GM21360 (cell line): ENCODE measurements at regions not wholly inside any gene's neighbourhood (a gene's known extent, or its start where the extent isn't known, plus 50 kb on each side); places are given as distances from the start of the nearest gene placed in this dataset.
"Not testable (repeated sequence)": the region's sequence is repeated elsewhere in the genome, so short reads cannot be mapped to it uniquely, and the experiment has no call there.

Experiments
- ATAC-seq: cut with Tn5 transposase; IDR thresholded peaks from one replicate; pipeline ENCODE4 v1.9.1; 2021; ENCODE audit warnings: mild to moderate bottlenecking, moderate library complexity; ENCODE audit not compliant: unreplicated experiment

DNA sequence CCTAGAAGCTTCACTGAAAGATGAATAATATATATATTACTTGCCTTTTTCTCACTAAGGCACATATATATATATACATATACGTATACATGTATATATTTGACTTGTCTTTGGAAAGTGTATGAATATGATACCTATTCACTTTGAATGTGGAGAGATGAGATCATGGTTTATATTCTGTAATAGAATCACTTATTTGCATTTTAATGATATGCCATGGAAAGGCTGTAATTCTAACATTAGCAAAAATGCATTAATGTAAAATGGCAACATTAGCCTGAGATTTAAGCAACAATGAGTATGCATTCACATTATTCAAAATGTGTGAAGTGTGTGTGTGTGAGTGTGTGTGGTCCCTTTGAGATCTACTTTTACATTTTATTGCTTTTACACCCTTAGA, 54.5 kb upstream of the PRKD1 start:
- ATAC-seq = no peak

DNA sequence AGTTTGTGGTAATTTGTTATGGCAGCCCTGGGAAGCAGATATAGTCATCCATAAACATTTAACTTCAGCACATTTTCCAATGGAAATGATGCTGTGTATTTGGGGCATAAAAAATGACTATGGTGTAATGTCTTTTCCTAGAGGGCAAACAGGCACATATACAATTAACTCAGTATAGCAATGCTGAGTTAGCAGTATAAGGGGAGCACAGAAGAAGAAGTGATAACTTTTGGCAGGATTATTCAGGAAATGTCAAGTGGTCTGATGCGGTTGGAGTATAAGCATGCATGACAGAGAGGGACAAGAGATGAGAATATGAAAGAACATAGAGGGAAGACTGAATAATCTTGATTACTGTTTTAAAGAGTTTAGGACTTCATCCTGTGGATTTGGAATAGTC, 55.3 kb upstream of the PRKD1 start:
- ATAC-seq = no peak

DNA sequence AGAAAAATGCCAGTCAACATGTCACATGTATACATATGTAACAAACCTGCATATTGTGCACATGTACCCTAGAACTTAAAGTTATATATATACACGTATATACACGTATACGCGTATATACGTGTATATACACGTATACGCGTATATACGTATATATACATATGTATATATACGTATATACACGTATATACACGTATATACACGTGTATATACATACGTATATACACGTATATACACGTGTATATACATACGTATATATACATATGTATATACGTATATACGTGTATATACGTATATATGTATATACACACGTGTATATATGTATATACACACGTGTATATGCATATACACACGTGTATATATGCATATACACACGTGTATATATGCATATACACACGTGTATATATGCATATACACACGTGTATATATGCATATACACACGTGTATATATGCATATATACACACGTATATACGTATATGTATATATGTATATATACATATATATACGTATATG, 62.8 kb upstream of the PRKD1 start:
- not testable (repeated sequence) for ATAC-seq

DNA sequence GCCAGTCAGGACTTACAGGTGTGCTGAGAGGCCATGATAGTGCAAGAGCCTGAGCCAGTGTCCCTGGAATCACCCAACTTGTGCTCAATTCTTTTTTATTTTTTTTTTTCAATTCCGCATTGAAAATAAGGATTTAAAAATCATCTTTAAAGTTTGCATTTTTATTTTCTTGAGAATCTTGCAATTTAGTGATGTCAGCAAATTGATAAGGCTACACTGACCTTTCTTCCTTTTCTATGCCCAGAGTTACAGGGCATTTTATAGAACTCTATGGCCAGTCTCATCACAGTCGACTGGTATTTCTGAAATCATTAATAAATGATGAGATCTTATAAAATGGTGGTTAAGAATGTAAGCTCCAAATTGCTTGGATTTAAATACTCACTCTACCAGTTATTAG, 63.3 kb upstream of the PRKD1 start:
- ATAC-seq = no peak

DNA sequence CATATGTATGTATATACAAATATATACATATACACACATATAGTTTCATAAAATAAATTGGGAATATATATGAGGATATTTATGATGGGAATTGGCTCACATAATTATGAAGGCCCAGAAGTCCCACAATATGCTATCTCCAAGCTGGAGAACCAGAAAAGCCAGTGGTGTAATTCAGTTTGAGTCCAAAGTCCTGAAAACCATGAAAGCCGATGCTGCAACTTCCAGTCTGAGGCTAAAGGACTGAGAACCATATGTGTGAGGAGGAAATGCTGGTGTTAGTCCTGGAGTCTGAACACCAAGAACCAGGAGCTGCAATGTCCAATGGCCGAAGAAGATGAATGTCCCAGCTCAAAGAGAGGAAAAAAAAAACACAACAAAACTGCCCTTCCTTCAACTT, 65.5 kb upstream of the PRKD1 start:
- ATAC-seq = no peak

DNA sequence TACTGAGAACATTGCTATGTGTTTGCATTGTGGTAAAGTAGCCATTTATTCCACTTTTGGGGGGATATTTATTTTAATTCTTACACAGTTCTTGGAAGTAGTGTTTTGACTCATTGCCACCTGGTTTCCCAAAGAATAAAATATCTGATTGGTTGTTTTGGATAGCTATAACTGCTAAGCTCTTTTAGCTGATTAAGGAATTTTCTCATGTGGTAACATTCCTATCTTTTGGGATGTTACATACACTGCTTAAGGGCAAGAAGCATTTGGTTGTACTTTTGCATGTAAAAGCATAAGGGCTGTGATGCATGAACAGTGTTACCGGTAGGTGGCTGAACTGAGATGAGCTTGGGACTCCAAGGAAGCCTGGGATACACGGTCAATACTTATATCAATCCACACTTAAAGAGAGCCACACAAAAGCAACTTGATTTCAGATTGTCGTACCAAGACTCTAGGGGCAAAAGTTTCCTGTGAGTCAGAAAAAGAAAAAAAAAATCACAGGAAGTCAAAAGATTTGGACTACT, 71.4 kb upstream of the PRKD1 start:
- ATAC-seq = no peak

DNA sequence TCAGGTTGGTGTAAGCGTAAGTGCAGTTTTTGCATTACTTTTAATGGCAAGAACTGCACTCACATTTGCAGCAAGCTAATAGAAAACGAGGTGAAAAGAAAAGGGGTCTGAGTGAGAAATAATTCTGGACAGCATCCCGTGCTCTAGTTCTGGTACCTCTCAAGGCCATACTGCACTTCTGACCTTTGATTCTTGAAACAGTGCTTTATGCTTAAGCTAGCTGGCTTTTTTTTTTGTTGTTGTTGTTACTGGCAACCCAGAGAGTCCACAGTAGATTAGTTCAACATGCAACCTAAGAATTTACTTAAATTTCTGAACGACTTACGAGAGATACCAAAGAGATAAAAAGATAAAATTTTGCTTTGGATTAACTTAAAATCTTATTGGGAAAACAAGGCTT, 75.2 kb upstream of the PRKD1 start:
- no peak for ATAC-seq

DNA sequence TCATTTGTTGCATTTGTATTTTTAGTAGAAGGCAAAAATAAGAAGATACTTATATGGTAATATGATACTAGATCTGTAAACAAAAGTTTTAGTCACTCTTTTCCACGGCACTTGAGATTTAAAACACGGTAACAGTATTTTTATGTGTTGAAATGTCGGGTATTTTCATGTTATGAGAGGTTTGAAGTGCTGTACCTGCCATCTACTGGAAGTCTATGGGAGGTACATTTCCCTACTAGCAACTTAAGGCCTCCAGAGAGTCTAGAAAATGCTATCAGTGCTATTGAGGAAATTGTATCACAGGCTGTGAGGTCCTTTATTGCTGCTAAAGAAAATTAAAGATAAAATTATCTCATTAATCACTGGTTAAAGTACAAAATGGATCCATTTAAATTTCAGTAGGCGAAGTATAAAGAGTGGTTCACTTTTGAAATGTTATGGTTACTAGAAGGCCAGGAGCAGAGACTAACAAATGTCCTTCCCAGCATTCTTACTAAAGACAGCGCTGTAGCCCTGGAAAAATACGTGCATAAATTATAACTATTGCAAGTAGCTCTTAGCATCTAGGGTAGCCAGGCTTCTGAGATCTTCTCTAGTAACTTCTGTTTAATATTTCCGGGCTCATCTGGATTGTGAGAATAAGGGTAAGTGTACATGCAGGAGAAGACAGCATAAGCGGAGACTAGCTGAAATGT, 77.6 kb upstream of the PRKD1 start:
- ATAC-seq = no peak

DNA sequence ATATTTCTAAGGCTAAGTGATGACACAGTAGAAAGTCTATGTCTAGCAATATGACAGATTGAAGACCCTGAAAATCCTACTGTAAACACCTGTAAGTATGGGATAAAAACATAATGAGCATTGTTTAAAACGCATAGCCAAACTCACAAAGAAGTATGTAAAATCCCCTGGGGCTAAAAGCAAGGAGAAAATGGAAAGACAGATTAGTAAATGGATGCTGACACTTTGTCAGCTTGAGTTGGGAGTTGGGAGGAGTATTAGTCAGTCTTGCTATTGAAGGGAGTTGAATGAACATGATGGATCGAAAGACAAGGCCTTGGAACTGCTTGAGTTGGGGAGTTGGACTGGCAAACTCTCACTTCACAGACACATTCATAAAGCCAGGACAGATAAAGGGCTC, 79.0 kb upstream of the PRKD1 start:
- no peak for ATAC-seq

DNA sequence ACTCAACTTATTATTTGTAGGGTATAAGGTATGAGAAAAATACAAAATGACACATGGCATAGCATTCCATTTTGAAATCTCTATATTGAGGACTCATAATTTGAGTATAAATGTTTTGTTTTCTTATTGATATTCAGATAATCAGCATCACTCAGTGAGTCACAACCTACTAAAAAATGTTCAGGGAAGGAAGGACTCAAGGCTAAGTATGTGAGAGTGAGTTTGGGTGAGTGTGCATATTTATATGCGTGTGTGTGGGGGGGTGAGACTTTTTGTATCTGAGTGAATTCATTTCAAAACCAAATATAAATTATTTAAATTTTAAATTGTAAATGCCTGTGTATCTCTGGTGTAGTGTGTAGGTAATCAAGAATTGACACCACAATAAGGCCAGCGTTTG, 87.8 kb upstream of the PRKD1 start:
- ATAC-seq = no peak

DNA sequence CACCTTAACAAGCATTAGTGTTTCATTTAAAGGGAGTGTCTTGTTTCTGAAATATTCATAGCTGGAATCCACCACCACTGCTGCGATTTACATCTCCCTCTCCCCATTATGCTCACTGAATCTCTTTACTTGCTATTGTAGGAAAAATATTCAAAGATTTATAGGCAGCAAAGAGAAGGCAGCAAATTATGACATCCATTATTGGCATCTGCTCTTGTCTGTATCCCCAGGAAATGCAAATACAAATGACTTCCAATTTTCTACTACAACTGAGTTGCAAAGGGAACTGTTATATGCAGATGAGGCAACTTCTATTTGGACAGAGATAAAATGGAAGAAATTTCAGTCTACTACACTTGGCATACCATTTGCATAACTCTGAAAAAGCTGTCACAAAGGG, 88.4 kb upstream of the PRKD1 start:
- ATAC-seq = no peak

DNA sequence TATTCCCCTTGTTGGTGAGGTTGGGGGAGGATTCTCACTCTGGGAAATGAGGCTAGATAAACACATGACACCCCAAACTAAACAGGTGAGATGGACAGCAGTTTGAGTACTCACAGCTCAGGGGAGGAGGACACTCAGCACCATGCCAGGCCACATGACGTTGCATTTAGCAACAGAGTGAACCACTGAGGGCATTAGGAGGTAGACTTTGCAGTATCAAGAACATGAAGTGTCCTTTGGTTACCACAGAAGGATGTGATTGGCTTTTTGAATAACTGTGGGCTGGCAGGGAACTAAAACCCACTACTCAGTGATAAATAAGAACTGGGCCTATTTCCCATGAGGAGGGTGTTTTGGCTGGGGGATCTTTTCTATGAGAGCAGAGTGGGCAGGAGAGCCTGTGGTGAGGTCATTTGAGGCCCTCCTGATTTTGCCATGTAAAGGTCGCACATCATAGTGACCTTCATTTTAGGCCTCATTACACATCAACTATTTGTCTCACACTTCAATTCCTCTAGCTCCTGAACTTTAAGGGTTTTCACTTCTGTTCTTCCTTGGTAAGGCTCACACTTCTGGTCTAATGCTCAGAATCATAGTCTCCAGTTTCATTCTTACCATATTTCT, 89.8 kb upstream of the PRKD1 start:
- ATAC-seq = no peak

DNA sequence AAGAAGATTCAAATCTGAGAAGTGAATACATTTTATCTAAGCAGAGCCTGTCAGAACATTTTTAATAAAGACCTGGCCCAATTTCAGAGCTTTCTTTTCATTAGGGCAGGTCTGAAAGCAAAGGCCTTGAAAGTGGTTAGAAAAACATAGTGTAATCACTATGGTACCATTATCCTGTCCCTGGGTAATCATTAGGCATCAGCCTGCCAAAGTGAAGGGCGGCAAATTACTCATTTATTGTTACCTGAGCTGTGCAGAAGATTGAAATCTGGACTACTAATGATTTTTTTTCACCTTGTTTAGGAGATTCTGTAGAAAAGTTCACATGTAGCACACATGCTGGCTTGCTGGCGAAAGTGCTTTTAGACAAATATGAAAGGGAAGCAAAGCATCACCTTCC, 92.6 kb upstream of the PRKD1 start:
- ATAC-seq = no peak

DNA sequence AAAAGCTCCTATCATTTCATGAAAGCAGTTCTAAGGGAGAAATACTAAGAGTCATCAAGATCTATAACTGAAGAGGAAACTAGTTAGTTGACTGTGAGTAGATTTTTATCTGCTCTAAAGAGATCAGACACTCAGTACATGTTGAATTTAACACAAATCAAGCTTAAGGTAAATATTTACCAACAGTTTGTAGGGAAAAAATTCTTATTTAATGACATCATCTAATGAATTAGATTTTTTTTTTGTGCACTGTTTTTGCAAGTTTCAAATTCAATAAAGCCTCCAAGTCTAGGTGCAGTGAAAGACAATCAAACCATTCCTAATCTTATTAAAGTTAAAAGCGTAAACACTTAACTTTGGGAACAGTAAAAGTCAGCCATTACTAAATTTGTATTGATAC, 93.0 kb upstream of the PRKD1 start:
- ATAC-seq = no peak

DNA sequence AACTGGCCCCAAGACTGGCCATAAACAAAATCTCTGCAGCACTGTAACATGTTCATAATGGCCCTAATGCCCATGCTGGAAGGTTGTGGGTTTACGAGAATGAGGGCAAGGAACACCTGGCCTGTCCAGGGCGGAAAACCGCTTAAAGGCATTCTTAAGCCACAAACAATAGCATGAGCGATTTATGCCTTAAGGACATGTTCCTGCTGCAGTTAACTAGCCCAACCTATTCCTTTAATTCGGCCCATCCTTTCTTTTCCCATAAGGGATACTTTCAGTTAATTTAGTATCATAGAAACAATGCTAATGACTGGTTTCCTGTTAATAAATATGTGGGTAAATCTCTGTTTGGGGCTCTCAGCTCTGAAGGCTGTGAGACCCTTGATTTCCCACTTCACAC, 95.7 kb upstream of the PRKD1 start:
- ATAC-seq = not testable (repeated sequence)

DNA sequence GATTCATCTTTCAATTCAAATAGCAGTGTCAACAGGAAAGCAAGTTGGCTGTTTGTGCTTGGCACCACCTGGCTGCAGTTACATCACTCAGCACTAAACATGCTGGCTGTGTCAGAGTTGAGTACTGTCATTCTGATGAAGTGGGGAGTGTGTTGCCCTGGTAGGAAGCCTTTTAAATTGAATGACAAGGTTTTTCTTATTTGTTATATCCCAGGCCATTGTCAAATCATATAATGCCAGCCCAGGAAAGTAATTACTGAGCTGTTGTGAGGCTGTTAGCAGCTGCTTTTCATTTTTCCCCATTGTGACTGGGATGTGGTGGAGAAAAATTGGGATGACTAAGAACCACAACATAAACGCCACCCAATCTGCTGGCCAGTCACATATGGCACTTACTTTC, 106.5 kb upstream of the PRKD1 start:
- no peak for ATAC-seq

DNA sequence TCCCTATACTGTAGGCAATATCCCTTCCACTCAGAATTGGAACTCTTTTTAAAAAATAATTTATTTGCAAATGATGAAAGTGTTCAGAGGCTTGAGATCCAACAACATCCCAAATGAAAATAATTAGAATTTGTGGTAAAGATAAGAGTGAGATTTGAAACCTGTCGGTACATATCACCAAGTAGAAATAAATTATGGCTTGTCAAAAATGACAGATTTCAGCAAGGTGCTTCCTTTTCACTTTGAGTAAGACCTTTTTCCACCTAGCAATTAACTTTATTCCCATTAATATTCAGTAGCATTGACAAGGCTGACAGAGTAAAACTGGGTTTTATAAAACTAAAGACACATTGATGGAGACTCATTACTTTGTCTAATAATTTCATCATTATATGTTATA, 107.7 kb upstream of the PRKD1 start:
- no peak for ATAC-seq

DNA sequence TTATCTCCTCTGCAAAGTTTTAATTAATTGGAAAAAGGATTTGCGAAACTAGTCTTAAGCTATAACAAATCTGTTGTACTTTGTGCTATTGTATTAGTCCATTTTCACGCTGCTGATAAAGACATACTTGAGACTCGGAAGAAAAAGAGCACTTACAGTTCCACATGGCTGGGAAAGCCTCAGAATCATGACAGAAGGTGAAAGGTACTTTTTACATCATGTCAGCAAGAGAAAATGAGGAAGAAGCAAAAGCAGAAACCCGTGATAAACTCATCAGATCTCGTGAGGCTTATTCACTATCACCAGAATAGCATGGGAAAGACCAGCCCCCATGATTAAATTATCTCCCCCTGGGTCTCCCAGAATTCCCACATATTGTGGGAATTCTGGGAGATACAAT, 118.1 kb upstream of the PRKD1 start:
- ATAC-seq = no peak

DNA sequence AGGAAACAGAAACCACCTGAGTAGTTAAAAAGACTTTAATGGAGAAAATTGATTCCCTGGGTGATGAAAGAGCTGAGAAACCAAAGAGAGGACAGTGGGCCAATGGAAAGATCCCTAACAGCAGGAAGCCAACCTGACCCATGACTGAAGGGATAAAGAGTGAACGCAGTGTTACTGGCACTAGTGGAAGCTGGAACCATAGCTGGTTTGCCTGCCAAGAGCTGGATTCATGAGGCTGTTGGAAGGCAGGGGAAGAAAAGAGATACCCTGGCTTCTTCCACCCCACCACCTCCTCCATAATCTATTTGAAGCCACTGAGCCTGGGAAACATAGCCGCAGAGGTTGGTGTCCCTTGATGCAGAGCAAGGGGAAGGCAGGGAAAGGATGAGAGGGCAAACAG, 125.5 kb upstream of the PRKD1 start:
- no peak for ATAC-seq

DNA sequence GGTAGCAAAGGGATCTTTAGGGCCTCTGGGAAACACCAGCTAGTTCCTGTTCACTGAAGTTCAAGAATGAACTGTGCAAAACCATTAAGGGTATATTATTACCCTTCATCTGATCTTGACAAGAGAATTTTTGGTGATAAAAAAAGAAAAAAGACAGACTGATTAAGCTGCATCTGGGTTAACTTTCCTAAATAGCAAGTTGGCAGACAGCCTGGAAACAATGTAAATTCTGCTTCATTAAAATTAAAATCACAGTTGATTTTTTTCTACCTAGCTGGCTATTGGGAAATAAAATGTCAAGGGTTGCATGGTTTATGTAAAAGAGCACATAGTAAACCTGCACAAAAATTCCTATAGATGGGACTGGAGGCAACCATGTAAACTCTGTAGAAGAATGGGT, 126.6 kb upstream of the PRKD1 start:
- ATAC-seq = no peak

DNA sequence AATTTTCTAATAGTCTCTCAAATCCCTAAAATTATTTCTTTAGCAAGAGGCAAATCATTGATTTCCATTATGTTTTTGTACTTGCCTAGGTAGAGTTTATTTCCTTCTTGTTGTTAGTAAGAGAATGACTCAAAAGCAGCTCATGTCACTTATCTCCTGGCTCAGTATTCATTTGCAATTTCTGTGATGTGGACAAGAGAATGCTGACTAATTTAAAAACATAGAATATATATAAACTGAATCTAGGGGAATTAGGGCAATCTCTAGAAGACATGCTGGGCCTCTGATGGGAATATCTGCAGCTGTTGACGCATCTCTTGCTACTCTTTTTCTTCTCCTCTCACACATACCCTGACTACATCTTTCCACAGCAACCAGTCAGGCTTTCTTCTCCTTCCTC, 130.8 kb upstream of the PRKD1 start:
- no peak for ATAC-seq

DNA sequence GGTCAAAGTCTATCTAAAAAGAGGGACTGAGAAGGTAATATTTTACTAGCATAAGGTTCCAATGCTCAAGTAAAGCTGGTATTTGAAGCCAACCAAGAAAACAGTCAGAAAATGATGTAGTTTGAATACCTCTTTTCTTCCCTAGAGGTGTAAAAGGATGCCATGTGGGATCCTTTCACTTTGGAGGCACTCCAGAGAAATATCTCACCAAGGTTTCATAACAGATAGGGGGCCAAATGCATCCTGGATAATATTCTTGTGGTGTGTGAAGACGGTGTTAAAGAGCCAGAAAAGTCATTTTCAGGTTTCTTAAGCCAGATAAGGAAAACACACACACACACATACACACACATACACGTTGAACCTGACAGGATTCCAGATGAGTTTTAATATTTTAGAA, 136.1 kb upstream of the PRKD1 start:
- no peak for ATAC-seq

DNA sequence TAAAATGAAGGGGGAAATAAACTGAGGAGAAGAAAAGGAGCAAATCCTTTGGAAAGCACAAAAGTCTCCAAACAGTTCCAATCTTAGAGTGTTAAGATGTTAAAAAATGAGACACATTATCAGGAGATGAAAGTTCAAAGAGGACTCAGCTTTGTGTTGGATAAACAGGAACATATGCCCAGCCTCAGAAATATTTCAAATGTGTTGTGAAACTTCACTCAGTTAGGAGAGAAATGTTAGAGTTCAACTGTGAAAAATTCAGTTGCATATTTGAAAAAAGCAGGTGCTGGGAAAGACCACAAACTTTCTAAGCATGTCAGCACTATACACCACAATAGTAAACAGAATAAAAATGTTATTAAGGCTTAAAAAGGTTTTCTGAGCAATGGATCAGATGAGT, 136.8 kb upstream of the PRKD1 start:
- ATAC-seq = no peak
